ENCODE measurements at regions not wholly inside any gene's neighbourhood (a gene's known extent, or its start where the extent isn't known, plus 50 kb on each side); places are given as distances from the start of the nearest gene placed in this dataset.

- Histone ChIP-seq H4K8ac (ENCODE audit: extremely low read depth, insufficient read depth, low read length) (no peak overlapping the region; the same call in 1 of the 2 replicates), H3K9ac (replicated peaks in 1 of 4; ENCODE audit: extremely low read depth in 1 of 4, low read depth in 3 of 4, low read length in 3 of 4) (no peak overlapping the region), H3K56ac (replicated peaks; ENCODE audit: insufficient read length, low read depth, low read length) (no peak overlapping the region), H2BK5ac (ENCODE audit: low read depth, low read length) (no peak overlapping the region; the same call in 1 of the 2 replicates), H3K36me3 (ENCODE audit: control insufficient read depth in 2 of 4, insufficient read depth in 4 of 4, low read length in 3 of 4) (no peaks in the 10 kb centered on the region), H2BK120ac (replicated peaks; ENCODE audit: low read depth, low read length) (no peak overlapping the region), H2AK5ac (ENCODE audit: low read depth, low read length) (no peak overlapping the region; the same call in 1 of the 2 replicates), H3K18ac (ENCODE audit: extremely low read depth, low read length) (no peak overlapping the region), H3K23ac (ENCODE audit: insufficient read length) (no peak overlapping the region), H3K4ac (replicated peaks; ENCODE audit: insufficient read length, low read depth, low read length) (peak overlapping the region; percentile 75), H3K79me1 (ENCODE audit: low read depth, low read length) (no peaks in the 10 kb centered on the region), H2BK20ac (ENCODE audit: low read length) (no peak overlapping the region), H3K23me2 (ENCODE audit: low read depth, low read length) (no peaks in the 10 kb centered on the region; the same call in 1 of the 2 replicates), H2BK12ac (ENCODE audit: low read depth, low read length) (no peak overlapping the region; the same call in 1 of the 2 replicates), H3K4me2 (ENCODE audit: insufficient read depth in 1 of 2, low read depth in 2 of 2, low read length in 2 of 2) (no peak overlapping the region), H4K91ac (replicated peaks; ENCODE audit: insufficient read length, low read length) (no peak overlapping the region), H2AFZ (ENCODE audit: low read length) (no peak overlapping the region), H3K27me3 (replicated peaks in 1 of 4; ENCODE audit: control insufficient read depth in 3 of 4, extremely low read depth in 1 of 4, insufficient read depth in 3 of 4, low read length in 3 of 4) (no peaks in the 10 kb centered on the region), H3K27ac (ENCODE audit: low read depth, low read length) (no peak overlapping the region), H3K79me2 (ENCODE audit: control insufficient read depth in 1 of 2, insufficient read depth in 2 of 2, low read length in 2 of 2) (no peaks in the 10 kb centered on the region; a peak in 1 of 4 replicates), H3K9me3 (ENCODE audit: insufficient read depth in 2 of 2, low read depth in 1 of 2, low read length in 1 of 2) (no peaks in the 10 kb centered on the region), H3K4me1 (replicated peaks in 1 of 4; ENCODE audit: control insufficient read depth in 3 of 4, insufficient read depth in 4 of 4, low read length in 3 of 4) (0 out of 7 replicates have a peak, but pooled peaks cover 0 to 3% (median 0%) of the 10 kb centered on the region in 4 experiments), H4K20me1 (replicated peaks in 1 of 2; ENCODE audit: control insufficient read depth in 1 of 2, insufficient read depth in 2 of 2, low read length in 2 of 2) (no peaks in the 10 kb centered on the region), H3K4me3 (ENCODE audit: extremely low read depth in 1 of 4, insufficient read depth in 2 of 4, low read depth in 3 of 4, low read length in 4 of 4) (no peak overlapping the region), H4K5ac (ENCODE audit: insufficient read length, low read depth, low read length) (no peak overlapping the region), H2BK15ac (ENCODE audit: low read length) (no peak overlapping the region), H3K14ac (ENCODE audit: insufficient read length) (no peak overlapping the region)
- 94% methylated on average over 8 of the region's 8 CpGs; no CpG with 5 or more reads in 1 of the 2 experiments for WGBS, 2 experiments (ENCODE audit: extremely low coverage in 1 of 2, insufficient coverage in 1 of 2, insufficient read length in 1 of 2, insufficient replicate concordance in 2 of 2, low coverage in 1 of 2, low lambda C conversion rate in 2 of 2, missing lambda C conversion rate in 1 of 2)
- DNase-seq (ENCODE audit: low read depth in 1 of 2, low spot score in 2 of 2) (no peak), FAIRE-seq (no peak)
- ChIA-PET POLR2A (ENCODE audit: partially characterized antibody) (no interaction called here), CTCF (ENCODE audit: partially characterized antibody) (interaction anchor here (0.6 to 1.2 kb wide), 5 partner anchors 30 to 491 kb away, joined by 3 to 5 read pairs (median 4); no protein-coding TSS in a partner anchor)
- TF ChIP-seq RBBP5 (IDR thresholded peaks at IDR 0.05; ENCODE audit: borderline replicate concordance, low read depth, low read length) (no peak), EGR1 (IDR thresholded peaks at IDR 0.05; ENCODE audit: borderline replicate concordance, low read depth, low read length) (no peak), SRF (IDR thresholded peaks at IDR 0.05; ENCODE audit: low read depth, low read length) (no peak), CREB1 (IDR thresholded peaks at IDR 0.05) (no peak), MAX (IDR thresholded peaks at IDR 0.05) (no peak), KDM4A (IDR thresholded peaks at IDR 0.05; ENCODE audit: low read depth, low read length, severe bottlenecking) (no peak), SP4 (IDR thresholded peaks at IDR 0.05; ENCODE audit: low read length) (no peak), HDAC2 (IDR thresholded peaks at IDR 0.05; ENCODE audit: borderline replicate concordance in 1 of 2, low read depth in 2 of 2, low read length in 2 of 2) (no peak), BRCA1 (IDR thresholded peaks at IDR 0.05; ENCODE audit: low read depth, low read length) (no peak), TCF12 (IDR thresholded peaks at IDR 0.05; ENCODE audit: low read depth, low read length) (no peak), NRF1 (IDR thresholded peaks at IDR 0.05; ENCODE audit: low read depth, low read length) (no peak), CHD1 (IDR thresholded peaks at IDR 0.05; ENCODE audit: low read depth, low read length) (no peak), CHD2 (IDR thresholded peaks at IDR 0.05; ENCODE audit: low read length) (no peak), TAF7 (optimal IDR thresholded peaks at IDR 0.05; ENCODE audit: borderline replicate concordance, low read depth, low read length) (no peak)
Measured at GRCh38 chr3:124276539-124277143, 284.7 kb upstream of the ROPN1 start.
